ENCODE measurements at regions not wholly inside any gene's neighbourhood (a gene's known extent, or its start where the extent isn't known, plus 50 kb on each side); places are given as distances from the start of the nearest gene placed in this dataset.

DNA sequence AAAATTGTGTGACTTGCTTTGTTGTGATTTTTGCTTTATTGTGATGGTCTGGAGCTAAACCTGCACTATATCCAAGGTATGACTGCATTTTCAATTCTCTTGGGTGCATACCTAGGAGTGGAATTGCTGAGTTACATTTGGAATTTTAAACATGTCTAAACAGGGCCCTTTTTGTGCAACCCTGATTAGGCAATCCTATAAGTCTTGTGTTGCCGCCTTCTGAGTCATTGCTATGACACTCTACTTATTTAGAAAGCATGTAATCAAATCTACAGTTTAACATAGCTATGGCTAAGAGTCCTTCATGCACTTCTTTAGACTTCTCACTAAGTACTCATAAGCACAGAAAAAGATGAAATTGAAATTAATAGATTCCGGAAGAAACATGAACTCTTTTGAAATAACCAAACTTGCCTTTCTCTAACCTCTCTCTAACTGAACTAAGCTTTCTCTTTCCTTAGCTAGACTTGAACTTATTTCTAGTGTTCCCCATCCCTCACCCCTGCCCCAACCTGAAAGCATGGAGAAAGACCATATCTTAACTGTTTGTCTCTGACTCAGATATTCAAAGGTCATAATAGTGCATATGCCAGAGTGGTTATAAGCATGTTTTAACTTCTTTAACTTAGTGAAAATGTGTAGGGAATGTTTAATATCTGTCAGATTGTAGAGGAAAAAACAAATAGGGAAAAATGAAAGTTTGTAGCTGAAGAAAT, 203.0 kb downstream of the SNAPC1 start:
- 70 to 79% methylated on average over 2 of the region's 2 CpGs for WGBS, 2 donors
- DNase-seq (ENCODE audit: low spot score in 2 of 2): no peak
- Histone ChIP-seq H3K9me3 (peaks cover 0 to 14% (median 0%) of the 10 kb centered on the region in 4 donors), H3K27me3 (no peaks in the 10 kb centered on the region), H3K4me3 (no peak overlapping the region), H3K27ac (no peak overlapping the region), H3K4me1 (no peaks in the 10 kb centered on the region), H3K36me3 (no peaks in the 10 kb centered on the region)
- TF ChIP-seq EP300 (IDR thresholded peaks at IDR 0.05) (no peak), POLR2A (IDR thresholded peaks at IDR 0.05) (no peak)
- TF ChIP-seq, protein P1, sequence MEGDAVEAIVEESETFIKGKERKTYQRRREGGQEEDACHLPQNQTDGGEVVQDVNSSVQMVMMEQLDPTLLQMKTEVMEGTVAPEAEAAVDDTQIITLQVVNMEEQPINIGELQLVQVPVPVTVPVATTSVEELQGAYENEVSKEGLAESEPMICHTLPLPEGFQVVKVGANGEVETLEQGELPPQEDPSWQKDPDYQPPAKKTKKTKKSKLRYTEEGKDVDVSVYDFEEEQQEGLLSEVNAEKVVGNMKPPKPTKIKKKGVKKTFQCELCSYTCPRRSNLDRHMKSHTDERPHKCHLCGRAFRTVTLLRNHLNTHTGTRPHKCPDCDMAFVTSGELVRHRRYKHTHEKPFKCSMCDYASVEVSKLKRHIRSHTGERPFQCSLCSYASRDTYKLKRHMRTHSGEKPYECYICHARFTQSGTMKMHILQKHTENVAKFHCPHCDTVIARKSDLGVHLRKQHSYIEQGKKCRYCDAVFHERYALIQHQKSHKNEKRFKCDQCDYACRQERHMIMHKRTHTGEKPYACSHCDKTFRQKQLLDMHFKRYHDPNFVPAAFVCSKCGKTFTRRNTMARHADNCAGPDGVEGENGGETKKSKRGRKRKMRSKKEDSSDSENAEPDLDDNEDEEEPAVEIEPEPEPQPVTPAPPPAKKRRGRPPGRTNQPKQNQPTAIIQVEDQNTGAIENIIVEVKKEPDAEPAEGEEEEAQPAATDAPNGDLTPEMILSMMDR (IDR thresholded peaks at IDR 0.05): no peak

DNA sequence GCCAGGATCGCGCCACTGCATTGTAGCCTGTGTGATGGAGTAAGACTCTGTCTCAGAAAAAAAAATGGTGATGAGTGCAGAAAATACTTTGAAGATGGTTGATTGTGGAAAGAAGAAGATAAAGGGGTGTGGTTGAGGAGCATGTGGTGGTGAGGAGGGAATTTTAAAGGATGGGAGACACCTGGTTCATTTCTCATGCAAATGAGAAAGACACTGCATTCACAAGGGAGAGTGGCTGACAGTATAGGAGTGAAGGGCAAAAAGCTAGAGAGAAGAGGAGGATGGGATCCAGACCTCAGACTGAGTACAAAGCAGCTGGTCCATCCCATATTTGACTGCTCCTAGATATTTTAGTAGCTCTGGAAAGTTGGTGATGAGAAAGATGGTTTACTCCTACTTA, 206.0 kb downstream of the SNAPC1 start:
- TF ChIP-seq EP300 (IDR thresholded peaks at IDR 0.05) (no peak), POLR2A (IDR thresholded peaks at IDR 0.05) (no peak)
- TF ChIP-seq, protein P1 (IDR thresholded peaks at IDR 0.05): no peak
- no peak overlapping the region for H3K27ac ChIP-seq
- 88 to 96% methylated on average over 2 of the region's 2 CpGs for WGBS, 2 donors

DNA sequence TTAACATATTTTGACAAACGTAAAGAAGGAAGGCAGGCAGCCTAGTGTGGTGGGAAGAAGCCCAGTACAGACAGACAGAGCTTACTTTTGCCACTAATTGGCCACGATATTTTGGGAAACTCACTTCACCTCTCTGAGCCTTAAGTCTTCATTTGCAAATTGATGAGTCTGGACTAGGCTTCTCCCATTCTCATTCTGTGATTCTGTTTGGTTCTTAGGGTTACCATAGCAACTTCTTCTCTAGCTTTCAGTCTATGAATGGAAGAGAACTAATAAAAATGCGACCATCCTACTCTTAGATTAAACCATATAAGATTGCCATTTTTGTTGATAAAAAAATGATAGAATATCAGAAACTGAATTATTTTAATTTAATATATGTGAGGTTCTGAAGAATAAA, 210.5 kb downstream of the SNAPC1 start:
- Histone ChIP-seq H3K36me3 (no peaks in the 10 kb centered on the region), H3K4me3 (no peak overlapping the region), H3K4me1 (no peaks in the 10 kb centered on the region), H3K27me3 (no peaks in the 10 kb centered on the region), H3K9me3 (peaks cover 0 to 20% (median 0%) of the 10 kb centered on the region in 4 donors), H3K27ac (no peak overlapping the region)
- WGBS, 2 donors: 75 to 76% methylated on average over 3 of the region's 3 CpGs
- DNase-seq (ENCODE audit: low spot score in 2 of 2): no peak
- TF ChIP-seq, protein P1 (IDR thresholded peaks at IDR 0.05): no peak
- TF ChIP-seq POLR2A (IDR thresholded peaks at IDR 0.05): no peak
- no peak for TF ChIP-seq EP300 (IDR thresholded peaks at IDR 0.05)

More for the DNA sequence above, 206.0 kb downstream of the SNAPC1 start:
- Histone ChIP-seq H3K4me1 (no peaks in the 10 kb centered on the region), H3K4me3 (no peak overlapping the region), H3K9me3 (peaks cover 0 to 5% (median 0%) of the 10 kb centered on the region in 4 donors), H3K36me3 (no peaks in the 10 kb centered on the region), H3K27me3 (no peaks in the 10 kb centered on the region)
- DNase-seq (ENCODE audit: low spot score in 2 of 2): no peak

DNA sequence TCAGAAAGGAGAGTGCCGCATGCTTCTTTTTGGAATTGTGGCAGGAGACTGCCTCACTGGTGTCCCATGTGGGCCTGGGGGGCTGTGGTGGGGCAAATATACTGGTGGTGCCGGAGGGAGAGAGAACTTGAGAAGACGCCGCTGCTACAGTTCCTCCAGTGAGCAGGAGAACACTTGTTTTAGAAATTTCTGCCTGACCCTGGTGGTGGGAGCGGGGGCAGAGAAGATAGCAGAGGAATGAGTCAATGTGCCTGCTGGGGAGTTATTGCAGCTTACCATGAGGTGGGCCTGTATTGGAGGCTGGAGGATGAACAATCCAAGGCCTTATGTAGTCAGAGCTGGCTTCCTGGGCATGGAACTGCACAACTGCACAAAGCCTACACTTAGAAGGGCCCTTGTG, 211.8 kb downstream of the SNAPC1 start:
- WGBS, 2 donors: 90 to 92% methylated on average over 5 of the region's 5 CpGs

DNA sequence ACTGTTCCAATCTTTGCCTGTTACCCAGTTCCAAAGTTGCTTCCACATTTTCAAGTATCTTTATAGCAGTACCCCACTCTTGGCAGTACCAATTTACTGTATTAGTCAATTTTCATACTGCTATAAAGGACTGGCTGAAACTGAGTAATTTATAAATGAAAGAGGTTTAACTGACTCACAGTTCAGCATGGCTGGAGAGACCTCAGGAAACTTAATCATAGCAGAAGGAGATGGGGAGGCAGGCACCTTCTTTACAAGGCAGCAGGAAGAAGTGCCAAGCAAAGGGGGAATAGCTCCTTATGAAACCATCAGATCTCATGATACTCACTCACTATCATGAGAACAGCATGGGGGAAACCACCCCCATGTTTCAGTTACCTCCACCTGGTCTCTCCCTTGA, 215.0 kb downstream of the SNAPC1 start:
- no peak for DNase-seq (ENCODE audit: low spot score in 2 of 2)
- TF ChIP-seq POLR2A (IDR thresholded peaks at IDR 0.05): no peak
- TF ChIP-seq, protein P1 (IDR thresholded peaks at IDR 0.05): no peak
- TF ChIP-seq EP300 (IDR thresholded peaks at IDR 0.05): no peak

More for the DNA sequence above, 211.8 kb downstream of the SNAPC1 start:
- Histone ChIP-seq H3K4me3 (no peak overlapping the region), H3K9me3 (peaks cover 0 to 22% (median 0%) of the 10 kb centered on the region in 4 donors), H3K27me3 (no peaks in the 10 kb centered on the region), H3K36me3 (no peaks in the 10 kb centered on the region), H3K27ac (no peak overlapping the region), H3K4me1 (no peaks in the 10 kb centered on the region)
- no peak for DNase-seq (ENCODE audit: low spot score in 2 of 2)
- TF ChIP-seq, protein P1 (IDR thresholded peaks at IDR 0.05): no peak
- no peak for TF ChIP-seq EP300 (IDR thresholded peaks at IDR 0.05)
- no peak for TF ChIP-seq POLR2A (IDR thresholded peaks at IDR 0.05)

More for the DNA sequence above, 215.0 kb downstream of the SNAPC1 start:
- Histone ChIP-seq H3K4me3 (no peak overlapping the region), H3K27me3 (no peaks in the 10 kb centered on the region), H3K4me1 (no peaks in the 10 kb centered on the region), H3K27ac (no peak overlapping the region), H3K9me3 (peaks cover 0 to 22% (median 0%) of the 10 kb centered on the region in 4 donors), H3K36me3 (no peaks in the 10 kb centered on the region)
